ENCODE measurements at regions not wholly inside any gene's neighbourhood (a gene's known extent, or its start where the extent isn't known, plus 50 kb on each side); places are given as distances from the start of the nearest gene placed in this dataset.
"Not testable (repeated sequence)": the region's sequence is repeated elsewhere in the genome, so short reads cannot be mapped to it uniquely, and the experiment has no call there.

- DNase-seq = no peak
Measured at GRCh38 chr6:159594106-159594749, 98.8 kb downstream of the SOD2 start.

DNA sequence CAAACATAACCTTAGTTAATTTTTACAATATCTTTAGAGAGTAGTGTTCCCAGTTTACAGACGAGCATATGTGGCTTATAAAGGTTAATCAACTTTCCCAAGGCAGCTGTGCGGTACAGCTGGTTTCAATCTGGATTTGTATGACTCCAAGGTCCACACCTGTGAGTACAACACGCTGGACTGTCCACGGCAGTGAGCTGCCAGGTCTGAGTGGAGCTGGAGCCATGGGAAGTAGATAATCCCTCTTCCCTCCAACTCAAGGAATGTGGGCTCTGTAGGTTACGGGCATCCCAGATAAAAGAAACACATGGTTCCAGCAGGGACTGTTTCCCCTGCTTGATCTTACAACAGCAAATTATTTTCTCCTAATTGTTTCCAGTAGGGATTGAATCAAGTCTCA lies 102.2 kb downstream of the SOD2 start:
- no peak for DNase-seq

GRCh38 chr6:159586684-159587083 lies 106.4 kb downstream of the SOD2 start:
- DNase-seq = no peak

GRCh38 chr6:159582736-159583135 lies 110.3 kb downstream of the SOD2 start:
- DNase-seq = no peak

DNA sequence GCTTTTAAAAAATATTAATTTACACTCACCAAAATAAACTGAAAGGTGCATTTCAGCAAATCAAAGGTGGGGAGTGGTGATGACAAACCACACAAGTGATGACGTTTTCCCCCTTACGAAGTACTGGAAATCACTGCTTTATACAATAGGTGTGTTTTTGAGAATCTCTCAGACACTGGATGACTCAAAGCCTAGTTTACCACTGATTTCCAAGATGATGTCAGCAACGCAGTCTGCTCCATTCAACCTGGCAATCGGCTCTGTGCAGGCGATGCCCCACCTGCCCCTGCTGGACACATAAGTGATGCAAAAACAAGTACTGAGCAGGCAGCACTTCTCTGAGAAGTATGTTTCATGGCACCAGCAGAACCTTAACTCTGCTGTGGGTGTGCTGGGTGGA lies 114.4 kb downstream of the SOD2 start:
- DNase-seq = no peak

- DNase-seq = no peak
Measured at GRCh38 chr6:159577564-159577963, 115.5 kb downstream of the SOD2 start.

DNA sequence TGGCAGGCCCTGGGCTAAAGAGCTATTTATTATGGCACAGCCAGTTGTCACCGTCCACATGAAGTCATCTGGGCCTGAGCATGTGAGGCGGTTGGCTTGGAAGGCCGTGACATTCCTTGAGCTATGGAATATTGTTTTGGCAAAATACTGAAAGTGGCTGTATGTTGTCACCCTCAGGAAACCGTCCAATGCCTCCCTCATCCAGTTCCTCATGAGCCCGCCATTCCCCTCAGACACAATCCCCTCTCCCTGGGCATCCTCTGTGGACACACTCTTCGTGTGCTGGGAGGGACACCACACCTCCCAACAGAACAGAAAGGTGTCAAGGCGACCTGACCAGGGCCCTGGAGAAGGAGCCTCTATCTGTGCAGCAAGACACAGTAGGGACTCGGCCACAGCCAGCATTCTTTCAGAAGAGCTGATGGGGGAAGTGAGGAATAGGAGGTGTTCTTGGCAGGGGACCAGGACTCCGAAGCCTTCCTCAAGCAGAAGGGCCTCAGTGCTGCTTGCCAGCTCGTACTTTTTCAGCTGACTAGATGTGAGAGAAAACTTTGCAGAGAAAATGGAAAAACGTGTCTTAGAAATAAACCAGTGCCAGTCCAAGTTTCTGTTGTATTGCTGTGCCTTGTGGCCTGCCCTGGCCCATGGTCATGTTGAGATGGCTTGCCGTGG lies 120.5 kb downstream of the SOD2 start:
- no peak for DNase-seq

DNA sequence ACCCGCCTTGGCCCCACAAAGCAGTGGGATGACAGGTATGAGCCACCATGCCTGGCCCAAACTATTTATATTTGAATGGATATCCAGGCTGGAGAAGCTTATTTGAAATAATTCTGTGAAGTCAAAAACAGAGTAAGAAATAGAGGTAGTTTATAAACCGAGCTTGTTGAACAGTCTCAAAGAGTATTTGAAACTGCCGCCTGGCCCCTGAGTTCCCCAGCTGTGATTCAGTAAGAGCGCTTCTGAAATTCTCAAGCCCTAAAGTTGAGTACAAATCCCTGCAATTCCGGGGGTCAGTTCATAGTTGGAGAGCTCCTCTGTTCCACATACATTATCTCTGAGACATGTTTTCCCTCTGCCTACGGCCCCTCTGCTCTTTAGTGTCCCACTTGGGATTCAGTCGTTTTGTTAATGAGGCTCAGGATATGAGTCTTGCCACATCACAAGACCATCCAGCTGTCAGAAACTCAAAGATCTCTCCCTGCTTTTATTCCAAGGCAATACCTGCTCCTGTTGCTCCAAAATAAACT lies 127.8 kb downstream of the SOD2 start:
- no peak for DNase-seq

GRCh38 chr6:159564456-159564855 lies 128.6 kb downstream of the SOD2 start:
- DNase-seq = no peak

- DNase-seq = no peak
Measured at GRCh38 chr6:159557031-159557430, 136.0 kb downstream of the SOD2 start.

GRCh38 chr6:159555082-159555875 lies 137.8 kb downstream of the SOD2 start:
- no peak for DNase-seq

DNA sequence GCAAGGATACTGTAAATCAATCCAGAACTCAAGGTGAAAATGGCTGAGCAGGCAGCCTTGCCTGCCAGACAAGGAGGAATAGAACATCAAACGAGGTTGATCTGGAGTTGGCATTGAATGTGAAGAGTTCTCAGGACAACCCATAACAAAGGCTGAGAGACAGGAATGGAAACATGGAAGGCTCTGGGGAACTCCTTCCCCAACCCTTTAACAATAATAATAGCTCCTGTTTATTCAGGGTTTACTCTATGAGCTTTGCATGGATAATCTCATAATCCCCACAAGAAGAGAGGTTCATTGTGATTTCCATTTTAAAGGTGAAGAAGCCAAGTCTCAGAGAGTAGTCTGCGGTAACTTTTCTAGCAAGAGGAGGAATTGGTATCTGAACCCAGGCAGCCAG lies 151.7 kb downstream of the SOD2 start:
- no peak for DNase-seq

- no peak for DNase-seq
Measured at GRCh38 chr6:159540883-159541282, 152.2 kb downstream of the SOD2 start.

GRCh38 chr6:159540152-159540551 lies 152.9 kb downstream of the SOD2 start:
- DNase-seq = no peak

DNA sequence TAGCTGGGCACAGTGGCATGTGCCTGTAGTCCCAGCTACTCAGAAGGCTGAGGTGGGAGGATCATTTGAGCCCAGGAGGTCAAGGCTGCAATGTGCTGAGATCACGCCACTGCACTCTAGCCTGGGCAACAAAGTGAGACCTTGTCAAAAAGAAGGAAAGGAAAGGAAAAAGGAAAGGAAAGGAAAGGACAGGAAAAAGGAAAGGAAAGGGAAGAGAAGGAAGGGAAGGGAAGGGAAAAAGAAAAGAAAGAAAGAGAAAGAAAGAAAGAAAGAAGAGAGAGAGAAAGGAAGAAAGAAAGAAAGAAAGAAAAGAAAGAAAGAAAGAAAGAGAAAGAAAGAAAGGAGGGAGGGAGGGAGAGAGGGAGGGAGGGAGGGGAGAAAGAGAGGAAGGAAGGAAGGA lies 155.0 kb downstream of the SOD2 start:
- DNase-seq = not testable (repeated sequence)

DNA sequence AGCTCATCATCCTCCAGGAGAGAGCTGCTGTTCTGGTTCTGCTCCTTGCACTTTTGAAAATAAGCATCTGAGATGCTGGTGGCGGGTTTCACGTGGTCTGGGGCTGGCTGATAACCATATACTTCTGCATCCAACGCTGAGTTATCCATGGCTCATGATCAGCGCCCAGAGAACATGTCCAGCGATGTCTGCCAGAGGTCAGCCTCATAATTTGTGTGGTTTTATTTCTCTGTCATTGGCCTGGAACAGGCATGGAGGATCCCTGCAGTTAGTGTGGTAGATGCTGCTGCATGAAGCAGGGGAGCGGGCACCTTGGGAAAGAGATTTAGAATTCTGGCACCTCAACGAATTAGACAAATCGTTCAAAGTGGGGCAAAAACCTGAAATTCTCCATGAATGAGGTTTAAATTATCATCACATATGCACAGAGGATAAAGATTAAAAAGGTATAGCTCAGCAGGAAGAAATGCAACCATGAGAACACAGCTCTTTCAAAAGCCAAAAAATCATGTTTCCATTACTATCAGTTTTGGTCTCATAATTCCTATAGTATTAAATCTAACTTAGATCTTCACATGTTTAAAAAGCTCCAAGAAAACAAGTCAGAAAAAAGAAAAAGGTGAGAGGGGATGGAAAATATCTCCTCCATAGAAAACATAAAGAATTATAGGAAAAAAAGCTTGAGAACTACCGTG lies 157.2 kb downstream of the SOD2 start:
- DNase-seq = no peak

DNA sequence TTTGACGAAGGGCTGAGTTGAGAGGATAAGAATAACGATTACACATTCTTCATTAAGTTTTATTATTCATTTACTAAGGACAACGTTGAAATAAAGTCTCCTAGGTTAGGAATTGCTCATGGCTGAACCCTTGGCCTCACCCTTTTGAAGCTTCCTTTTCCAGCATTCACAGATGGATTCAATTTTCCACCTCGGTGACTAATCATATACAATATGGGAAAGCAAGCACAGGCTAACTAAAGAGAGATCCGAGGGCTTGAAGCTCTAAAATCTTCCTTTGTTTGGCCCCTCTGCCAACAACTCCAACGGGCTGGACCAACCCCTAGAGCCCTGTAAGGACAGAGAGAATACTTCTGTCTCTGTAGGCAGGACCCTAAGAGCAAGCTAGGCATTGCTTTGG lies 159.5 kb downstream of the SOD2 start:
- no peak for DNase-seq

GRCh38 chr6:159533016-159533415 lies 160.0 kb downstream of the SOD2 start:
- DNase-seq = no peak

DNA sequence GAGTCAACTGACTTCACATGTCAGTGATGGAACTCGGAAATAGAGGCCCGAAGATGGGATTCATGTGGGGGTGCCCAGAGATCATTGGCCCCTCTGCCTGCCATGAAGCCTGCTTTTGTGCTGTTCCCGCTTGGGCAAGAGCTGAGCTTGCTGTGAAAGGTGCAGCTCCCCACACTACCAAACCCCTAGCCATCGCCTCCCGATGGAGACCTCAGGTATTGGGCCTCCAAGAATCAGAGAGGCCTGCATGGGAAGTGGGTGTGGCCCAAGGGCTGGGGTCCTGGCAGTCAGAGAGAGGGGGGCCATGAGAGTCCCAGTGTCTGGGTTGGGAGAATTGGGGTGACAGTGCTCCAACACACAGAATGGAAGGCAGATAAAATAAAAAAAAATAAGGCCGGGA lies 160.9 kb downstream of the SOD2 start:
- no peak for DNase-seq

GRCh38 chr6:159529934-159530333 lies 163.1 kb downstream of the SOD2 start:
- DNase-seq = no peak

GRCh38 chr6:159527351-159527750 lies 165.7 kb downstream of the SOD2 start:
- no peak for DNase-seq

- no peak for DNase-seq
Measured at GRCh38 chr6:159525445-159526025, 167.5 kb downstream of the SOD2 start.
